Fibroblast of skin of right biceps (primary cell): ENCODE measurements at regions not wholly inside any gene's neighbourhood (a gene's known extent, or its start where the extent isn't known, plus 50 kb on each side); places are given as distances from the start of the nearest gene placed in this dataset.
A peak's percentile ranks its signal among the peaks of the same experiment; 100 is the strongest.

Experiments used
- DNase-seq: peaks from one replicate; pipeline ENCODE4 v3.0.0-alpha.2; 2013

- DNase-seq: peak; percentile 46
Measured at GRCh38 chr2:7392076-7392787, 475.0 kb downstream of the RNF144A start.

GRCh38 chr2:7394195-7394594 is 477.0 kb downstream of the RNF144A start:
- no peak for DNase-seq

GRCh38 chr2:7400628-7401027 is 483.4 kb downstream of the RNF144A start:
- peak; percentile 34 for DNase-seq

GRCh38 chr2:7403092-7403775 is 486.0 kb downstream of the RNF144A start:
- DNase-seq: no peak

- DNase-seq: no peak
Measured at GRCh38 chr2:7405861-7406715, 488.9 kb downstream of the RNF144A start.

GRCh38 chr2:7407001-7407400 is 489.8 kb downstream of the RNF144A start:
- DNase-seq: no peak

- no peak for DNase-seq
Measured at GRCh38 chr2:7407906-7408680, 490.9 kb downstream of the RNF144A start.

- no peak for DNase-seq
Measured at GRCh38 chr2:7411691-7412090, 494.5 kb downstream of the RNF144A start.

GRCh38 chr2:7417845-7418742 is 500.9 kb downstream of the RNF144A start:
- DNase-seq: no peak

- DNase-seq: no peak
Measured at GRCh38 chr2:7419186-7419585, 502.0 kb downstream of the RNF144A start.

GRCh38 chr2:7419814-7420311 is 502.7 kb downstream of the RNF144A start:
- no peak for DNase-seq

- DNase-seq: no peak
Measured at GRCh38 chr2:7420530-7420929, 503.3 kb downstream of the RNF144A start.

GRCh38 chr2:7424481-7424880 is 507.3 kb downstream of the RNF144A start:
- DNase-seq: no peak

- peak; percentile 71 for DNase-seq
Measured at GRCh38 chr2:7427293-7428060, 510.3 kb downstream of the RNF144A start.

- DNase-seq: no peak
Measured at GRCh38 chr2:7428454-7429204, 511.4 kb downstream of the RNF144A start.

GRCh38 chr2:7429733-7430132 is 512.5 kb downstream of the RNF144A start:
- DNase-seq: no peak

GRCh38 chr2:7430421-7430868 is 513.2 kb downstream of the RNF144A start:
- no peak for DNase-seq

GRCh38 chr2:7430869-7431641 is 513.8 kb downstream of the RNF144A start:
- DNase-seq: no peak

GRCh38 chr2:7432436-7432835 is 515.2 kb downstream of the RNF144A start:
- DNase-seq: peak; percentile 34
